ENCODE measurements at regions not wholly inside any gene's neighbourhood (a gene's known extent, or its start where the extent isn't known, plus 50 kb on each side); places are given as distances from the start of the nearest gene placed in this dataset.
"Not testable (repeated sequence)": the region's sequence is repeated elsewhere in the genome, so short reads cannot be mapped to it uniquely, and the experiment has no call there.

- DNase-seq: no peak
- no peak overlapping the region for H3K9ac ChIP-seq (ENCODE audit: insufficient read depth in 1 of 2, low read length in 2 of 2)
Observed at GRCh38 chr1:221979444-221980032, 237.6 kb upstream of the DUSP10 start.

DNA sequence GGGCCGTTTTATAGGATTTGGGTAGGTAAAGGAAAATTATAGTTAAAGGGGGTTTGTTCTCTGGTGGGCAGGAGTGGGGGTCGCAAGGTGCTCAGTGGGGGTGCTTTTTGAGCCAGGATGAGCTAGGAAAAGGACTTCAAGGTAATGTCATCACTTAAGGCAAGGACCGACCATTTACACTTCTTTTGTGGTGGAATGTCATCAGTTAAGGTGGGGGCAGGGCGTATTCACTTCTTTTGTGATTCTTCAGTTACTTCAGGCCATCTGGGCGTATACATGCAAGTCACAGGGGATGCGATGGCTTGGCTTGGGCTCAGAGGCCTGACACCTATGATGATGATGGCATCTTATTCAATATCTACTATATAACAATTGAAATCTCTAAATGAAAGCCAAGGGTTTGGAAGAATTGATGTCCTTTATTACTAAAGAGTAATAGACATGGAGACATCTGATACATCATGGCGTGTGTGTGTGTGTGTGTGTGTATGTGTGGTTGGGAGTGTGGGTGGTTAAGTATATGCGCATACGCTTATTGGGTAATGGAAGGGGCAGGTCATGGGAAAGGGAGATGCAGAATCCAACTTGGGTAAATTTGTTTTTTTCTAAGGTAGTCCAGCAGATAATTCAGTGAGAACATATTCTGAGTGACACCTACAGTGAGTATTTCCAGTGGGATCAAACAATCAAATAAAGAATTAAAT is 236.9 kb upstream of the DUSP10 start:
- not testable (repeated sequence) for H3K36me3 ChIP-seq (ENCODE audit: control insufficient read depth in 4 of 4, insufficient read depth in 4 of 4, low read length in 4 of 4); H3K27ac ChIP-seq (ENCODE audit: low read depth in 1 of 2, low read length in 1 of 2); H3K9ac ChIP-seq (ENCODE audit: insufficient read depth in 1 of 2, low read length in 2 of 2); DNase-seq; H3K9me3 ChIP-seq (ENCODE audit: control insufficient read depth in 4 of 4, insufficient read depth in 3 of 4, low read length in 3 of 4); H3K4me1 ChIP-seq (ENCODE audit: control insufficient read depth in 5 of 5, insufficient read depth in 5 of 5, low read length in 5 of 5); H3K27me3 ChIP-seq (ENCODE audit: control insufficient read depth in 3 of 3, insufficient read depth in 3 of 3, low read length in 2 of 3); ATAC-seq (ENCODE audit: insufficient read depth, low FRiP score); H3K4me3 ChIP-seq
- WGBS, 2 donors: 90 to 91% methylated on average over 9 of the region's 9 CpGs

More at GRCh38 chr1:221979444-221980032, 237.6 kb upstream of the DUSP10 start:
- no peaks in the 10 kb centered on the region for H3K4me1 ChIP-seq (ENCODE audit: control insufficient read depth in 5 of 5, insufficient read depth in 5 of 5, low read length in 5 of 5)
- H3K27ac ChIP-seq (ENCODE audit: low read depth in 1 of 2, low read length in 1 of 2): no peak overlapping the region
- no peak for ATAC-seq (ENCODE audit: insufficient read depth, low FRiP score)
- no peaks in the 10 kb centered on the region for H3K9me3 ChIP-seq (ENCODE audit: control insufficient read depth in 4 of 4, insufficient read depth in 3 of 4, low read length in 3 of 4)
- H3K36me3 ChIP-seq (ENCODE audit: control insufficient read depth in 4 of 4, insufficient read depth in 4 of 4, low read length in 4 of 4): no peaks in the 10 kb centered on the region
- no peaks in the 10 kb centered on the region for H3K27me3 ChIP-seq (ENCODE audit: control insufficient read depth in 3 of 3, insufficient read depth in 3 of 3, low read length in 2 of 3)
- TF ChIP-seq, protein P1, sequence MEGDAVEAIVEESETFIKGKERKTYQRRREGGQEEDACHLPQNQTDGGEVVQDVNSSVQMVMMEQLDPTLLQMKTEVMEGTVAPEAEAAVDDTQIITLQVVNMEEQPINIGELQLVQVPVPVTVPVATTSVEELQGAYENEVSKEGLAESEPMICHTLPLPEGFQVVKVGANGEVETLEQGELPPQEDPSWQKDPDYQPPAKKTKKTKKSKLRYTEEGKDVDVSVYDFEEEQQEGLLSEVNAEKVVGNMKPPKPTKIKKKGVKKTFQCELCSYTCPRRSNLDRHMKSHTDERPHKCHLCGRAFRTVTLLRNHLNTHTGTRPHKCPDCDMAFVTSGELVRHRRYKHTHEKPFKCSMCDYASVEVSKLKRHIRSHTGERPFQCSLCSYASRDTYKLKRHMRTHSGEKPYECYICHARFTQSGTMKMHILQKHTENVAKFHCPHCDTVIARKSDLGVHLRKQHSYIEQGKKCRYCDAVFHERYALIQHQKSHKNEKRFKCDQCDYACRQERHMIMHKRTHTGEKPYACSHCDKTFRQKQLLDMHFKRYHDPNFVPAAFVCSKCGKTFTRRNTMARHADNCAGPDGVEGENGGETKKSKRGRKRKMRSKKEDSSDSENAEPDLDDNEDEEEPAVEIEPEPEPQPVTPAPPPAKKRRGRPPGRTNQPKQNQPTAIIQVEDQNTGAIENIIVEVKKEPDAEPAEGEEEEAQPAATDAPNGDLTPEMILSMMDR (IDR thresholded peaks at IDR 0.05; ENCODE audit: control extremely low read depth, extremely low read depth): no peak
- no peak overlapping the region for H3K4me3 ChIP-seq

DNA sequence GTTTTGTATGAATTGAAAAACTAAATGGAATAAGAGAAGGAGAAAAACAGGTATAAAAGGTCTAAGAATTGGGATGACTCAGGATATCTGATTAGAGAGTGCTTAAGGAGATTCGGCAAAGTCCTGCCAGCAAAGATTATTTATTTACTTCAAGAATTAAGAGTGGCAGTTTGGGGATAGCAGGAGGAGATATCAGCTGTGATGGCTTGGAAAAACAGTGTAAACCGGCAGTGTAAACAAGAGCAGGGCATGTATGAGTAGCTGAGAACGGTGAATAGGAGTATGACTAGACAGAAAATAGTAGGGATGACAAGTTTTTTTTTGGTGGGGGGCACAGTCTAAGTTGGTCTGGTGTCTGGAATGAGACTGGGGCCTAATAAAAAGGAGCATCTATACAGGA is 231.9 kb upstream of the DUSP10 start:
- not testable (repeated sequence) for H3K36me3 ChIP-seq (ENCODE audit: control insufficient read depth in 4 of 4, insufficient read depth in 4 of 4, low read length in 4 of 4); H3K4me1 ChIP-seq (ENCODE audit: control insufficient read depth in 5 of 5, insufficient read depth in 5 of 5, low read length in 5 of 5); H3K27me3 ChIP-seq (ENCODE audit: control insufficient read depth in 3 of 3, insufficient read depth in 3 of 3, low read length in 2 of 3); H3K9ac ChIP-seq (ENCODE audit: insufficient read depth in 1 of 2, low read length in 2 of 2); ATAC-seq (ENCODE audit: insufficient read depth, low FRiP score); DNase-seq; H3K27ac ChIP-seq (ENCODE audit: low read depth in 1 of 2, low read length in 1 of 2); H3K9me3 ChIP-seq (ENCODE audit: control insufficient read depth in 4 of 4, insufficient read depth in 3 of 4, low read length in 3 of 4); H3K4me3 ChIP-seq
- WGBS, 2 donors: 59 to 75% methylated on average over 3 of the region's 3 CpGs

- ATAC-seq (ENCODE audit: insufficient read depth, low FRiP score) (no peak), DNase-seq (no peak)
- Histone ChIP-seq H3K27ac (ENCODE audit: low read depth in 1 of 2, low read length in 1 of 2) (no peak overlapping the region), H3K27me3 (ENCODE audit: control insufficient read depth in 3 of 3, insufficient read depth in 3 of 3, low read length in 2 of 3) (no peaks in the 10 kb centered on the region), H3K9ac (ENCODE audit: insufficient read depth in 1 of 2, low read length in 2 of 2) (no peak overlapping the region), H3K9me3 (ENCODE audit: control insufficient read depth in 4 of 4, insufficient read depth in 3 of 4, low read length in 3 of 4) (no peaks in the 10 kb centered on the region), H3K4me3 (no peak overlapping the region), H3K4me1 (ENCODE audit: control insufficient read depth in 5 of 5, insufficient read depth in 5 of 5, low read length in 5 of 5) (no peaks in the 10 kb centered on the region), H3K36me3 (ENCODE audit: control insufficient read depth in 4 of 4, insufficient read depth in 4 of 4, low read length in 4 of 4) (no peaks in the 10 kb centered on the region)
- TF ChIP-seq, protein P1 (IDR thresholded peaks at IDR 0.05; ENCODE audit: control extremely low read depth, extremely low read depth): no peak
- WGBS, 2 donors: 87 to 94% methylated on average over 9 to 10 of the region's 10 CpGs
Observed at GRCh38 chr1:221972276-221973235, 230.7 kb upstream of the DUSP10 start.

GRCh38 chr1:221971035-221971434 is 229.1 kb upstream of the DUSP10 start:
- ATAC-seq (ENCODE audit: insufficient read depth, low FRiP score); H3K36me3 ChIP-seq (ENCODE audit: control insufficient read depth in 4 of 4, insufficient read depth in 4 of 4, low read length in 4 of 4); H3K27ac ChIP-seq (ENCODE audit: low read depth in 1 of 2, low read length in 1 of 2); H3K27me3 ChIP-seq (ENCODE audit: control insufficient read depth in 3 of 3, insufficient read depth in 3 of 3, low read length in 2 of 3); DNase-seq; H3K9ac ChIP-seq (ENCODE audit: insufficient read depth in 1 of 2, low read length in 2 of 2); H3K4me1 ChIP-seq (ENCODE audit: control insufficient read depth in 5 of 5, insufficient read depth in 5 of 5, low read length in 5 of 5); H3K4me3 ChIP-seq; H3K9me3 ChIP-seq (ENCODE audit: control insufficient read depth in 4 of 4, insufficient read depth in 3 of 4, low read length in 3 of 4): not testable (repeated sequence)
- WGBS, 2 donors: 96 to 97% methylated on average over 8 of the region's 8 CpGs

- not testable (repeated sequence) for DNase-seq; H3K36me3 ChIP-seq (ENCODE audit: control insufficient read depth in 4 of 4, insufficient read depth in 4 of 4, low read length in 4 of 4); ATAC-seq (ENCODE audit: insufficient read depth, low FRiP score); H3K9ac ChIP-seq (ENCODE audit: insufficient read depth in 1 of 2, low read length in 2 of 2); H3K27me3 ChIP-seq (ENCODE audit: control insufficient read depth in 3 of 3, insufficient read depth in 3 of 3, low read length in 2 of 3); H3K4me3 ChIP-seq; H3K9me3 ChIP-seq (ENCODE audit: control insufficient read depth in 4 of 4, insufficient read depth in 3 of 4, low read length in 3 of 4); H3K4me1 ChIP-seq (ENCODE audit: control insufficient read depth in 5 of 5, insufficient read depth in 5 of 5, low read length in 5 of 5)
- peak overlapping the region in 1 of 2 donors; percentile 60 for H3K27ac ChIP-seq (ENCODE audit: low read depth in 1 of 2, low read length in 1 of 2)
- WGBS, 2 donors: 47 to 67% methylated on average over 5 to 6 of the region's 6 CpGs
Observed at GRCh38 chr1:221969298-221969858, 227.5 kb upstream of the DUSP10 start.

Measured in lung (tissue), 11 donors.